ENCODE measurements at regions not wholly inside any gene's neighbourhood (a gene's known extent, or its start where the extent isn't known, plus 50 kb on each side); places are given as distances from the start of the nearest gene placed in this dataset.

DNA sequence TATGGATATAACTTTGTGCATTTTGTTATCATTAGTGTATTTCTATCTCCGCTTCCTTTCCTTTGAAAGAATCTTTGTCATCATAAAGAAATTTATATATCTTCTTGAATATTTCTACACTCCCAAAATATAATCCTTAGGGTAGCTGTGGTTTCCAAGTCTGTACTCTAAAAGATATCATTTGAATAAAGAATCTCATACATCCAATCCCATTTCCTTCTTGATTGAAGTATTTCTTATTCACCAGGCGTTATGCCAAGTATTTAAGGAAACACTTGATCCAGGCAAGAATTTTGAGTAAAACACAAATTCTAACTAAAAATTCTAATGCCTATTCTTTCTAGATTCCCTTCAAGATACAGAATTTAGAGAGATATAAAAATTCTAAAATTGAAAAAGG, 821.8 kb downstream of the GALC start:
- no peak for TF ChIP-seq POLR2A (IDR thresholded peaks at IDR 0.05)
- TF ChIP-seq, protein P1, sequence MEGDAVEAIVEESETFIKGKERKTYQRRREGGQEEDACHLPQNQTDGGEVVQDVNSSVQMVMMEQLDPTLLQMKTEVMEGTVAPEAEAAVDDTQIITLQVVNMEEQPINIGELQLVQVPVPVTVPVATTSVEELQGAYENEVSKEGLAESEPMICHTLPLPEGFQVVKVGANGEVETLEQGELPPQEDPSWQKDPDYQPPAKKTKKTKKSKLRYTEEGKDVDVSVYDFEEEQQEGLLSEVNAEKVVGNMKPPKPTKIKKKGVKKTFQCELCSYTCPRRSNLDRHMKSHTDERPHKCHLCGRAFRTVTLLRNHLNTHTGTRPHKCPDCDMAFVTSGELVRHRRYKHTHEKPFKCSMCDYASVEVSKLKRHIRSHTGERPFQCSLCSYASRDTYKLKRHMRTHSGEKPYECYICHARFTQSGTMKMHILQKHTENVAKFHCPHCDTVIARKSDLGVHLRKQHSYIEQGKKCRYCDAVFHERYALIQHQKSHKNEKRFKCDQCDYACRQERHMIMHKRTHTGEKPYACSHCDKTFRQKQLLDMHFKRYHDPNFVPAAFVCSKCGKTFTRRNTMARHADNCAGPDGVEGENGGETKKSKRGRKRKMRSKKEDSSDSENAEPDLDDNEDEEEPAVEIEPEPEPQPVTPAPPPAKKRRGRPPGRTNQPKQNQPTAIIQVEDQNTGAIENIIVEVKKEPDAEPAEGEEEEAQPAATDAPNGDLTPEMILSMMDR (IDR thresholded peaks at IDR 0.05), result no peak

All from right lobe of liver (tissue), 4 donors.